Neural crest cell (in vitro differentiated cells): ENCODE measurements at regions not wholly inside any gene's neighbourhood (a gene's known extent, or its start where the extent isn't known, plus 50 kb on each side); places are given as distances from the start of the nearest gene placed in this dataset.

Experiments used
- DNase-seq: peaks from one replicate; pipeline ENCODE4 v3.0.0; 2021; ENCODE audit warnings: low read depth, mixed read lengths, low spot score
- H3K27ac Mint-ChIP-seq: one replicate; pipeline ENCODE4 v1.8.0; 2021; ENCODE audit warnings: mild to moderate bottlenecking, mixed read lengths; ENCODE audit not compliant: unreplicated experiment
- H3K27me3 Mint-ChIP-seq: 2 replicates; pipeline ENCODE4 v1.8.0; 2021; ENCODE audit warnings: low read depth, mild to moderate bottlenecking, mixed read lengths
- H3K36me3 Mint-ChIP-seq: 2 replicates; pipeline ENCODE4 v1.8.0; 2021; ENCODE audit warnings: low read depth, mild to moderate bottlenecking, mixed read lengths
- H3K4me1 Mint-ChIP-seq: 2 replicates; pipeline ENCODE4 v1.8.0; 2021; ENCODE audit warnings: mixed read lengths
- H3K4me3 Mint-ChIP-seq: one replicate; pipeline ENCODE4 v1.8.0; 2021; ENCODE audit warnings: mild to moderate bottlenecking, mixed read lengths
- H3K9me3 Mint-ChIP-seq: 2 replicates; pipeline ENCODE4 v1.8.0; 2021; ENCODE audit warnings: mixed read lengths
- TF ChIP-seq, protein P1 (sequence below): fragments of 200-600 bp; sonication (generic); conservative IDR thresholded peaks from 2 replicates; pipeline ENCODE4 v1.5.0; 2021; ENCODE audit warnings: antibody characterized with exemption, mild to moderate bottlenecking

DNA sequence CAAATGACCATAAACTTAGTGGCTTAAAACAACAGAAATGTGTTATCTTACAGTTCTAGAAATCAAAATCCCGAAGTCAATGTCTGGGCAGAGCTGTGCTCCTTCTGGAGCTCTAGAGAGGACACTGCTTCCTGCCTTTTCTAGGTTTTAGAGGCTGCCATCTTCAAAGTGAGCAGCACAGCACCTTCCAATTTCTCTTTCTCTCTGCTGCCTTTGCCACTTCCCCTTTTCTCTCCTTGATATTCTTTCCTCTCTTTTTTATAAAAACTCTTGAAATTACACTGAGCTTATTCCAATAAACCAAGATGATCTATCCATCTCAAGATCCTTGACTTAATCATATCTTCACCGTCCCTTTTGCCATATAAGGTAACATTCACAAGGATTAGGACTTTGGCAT, 616.9 kb downstream of the PLPP3 start:
- Mint-ChIP-seq H3K27ac (no peak overlapping the region), H3K4me1 (no peaks in the 10 kb centered on the region), H3K27me3 (no peaks in the 10 kb centered on the region)

GRCh38 chr1:55959136-55959548, 620.2 kb downstream of the PLPP3 start:
- no peak for DNase-seq
- TF ChIP-seq, protein P1, sequence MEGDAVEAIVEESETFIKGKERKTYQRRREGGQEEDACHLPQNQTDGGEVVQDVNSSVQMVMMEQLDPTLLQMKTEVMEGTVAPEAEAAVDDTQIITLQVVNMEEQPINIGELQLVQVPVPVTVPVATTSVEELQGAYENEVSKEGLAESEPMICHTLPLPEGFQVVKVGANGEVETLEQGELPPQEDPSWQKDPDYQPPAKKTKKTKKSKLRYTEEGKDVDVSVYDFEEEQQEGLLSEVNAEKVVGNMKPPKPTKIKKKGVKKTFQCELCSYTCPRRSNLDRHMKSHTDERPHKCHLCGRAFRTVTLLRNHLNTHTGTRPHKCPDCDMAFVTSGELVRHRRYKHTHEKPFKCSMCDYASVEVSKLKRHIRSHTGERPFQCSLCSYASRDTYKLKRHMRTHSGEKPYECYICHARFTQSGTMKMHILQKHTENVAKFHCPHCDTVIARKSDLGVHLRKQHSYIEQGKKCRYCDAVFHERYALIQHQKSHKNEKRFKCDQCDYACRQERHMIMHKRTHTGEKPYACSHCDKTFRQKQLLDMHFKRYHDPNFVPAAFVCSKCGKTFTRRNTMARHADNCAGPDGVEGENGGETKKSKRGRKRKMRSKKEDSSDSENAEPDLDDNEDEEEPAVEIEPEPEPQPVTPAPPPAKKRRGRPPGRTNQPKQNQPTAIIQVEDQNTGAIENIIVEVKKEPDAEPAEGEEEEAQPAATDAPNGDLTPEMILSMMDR, result no peak
- H3K9me3 Mint-ChIP-seq, result no peaks in the 10 kb centered on the region
- H3K27ac Mint-ChIP-seq, result no peak overlapping the region
- no peaks in the 10 kb centered on the region for H3K4me1 Mint-ChIP-seq
- H3K27me3 Mint-ChIP-seq, result no peaks in the 10 kb centered on the region
- no peaks in the 10 kb centered on the region for H3K36me3 Mint-ChIP-seq
- no peak overlapping the region for H3K4me3 Mint-ChIP-seq

More for the DNA sequence above, 616.9 kb downstream of the PLPP3 start:
- no peaks in the 10 kb centered on the region for H3K36me3 Mint-ChIP-seq
- TF ChIP-seq, protein P1, result no peak
- no peak overlapping the region for H3K4me3 Mint-ChIP-seq
- no peak for DNase-seq
- peaks cover 6% of the 10 kb centered on the region for H3K9me3 Mint-ChIP-seq

GRCh38 chr1:55958498-55958897, 620.9 kb downstream of the PLPP3 start:
- Mint-ChIP-seq H3K4me1 (no peaks in the 10 kb centered on the region), H3K27ac (no peak overlapping the region), H3K4me3 (no peak overlapping the region), H3K27me3 (no peaks in the 10 kb centered on the region), H3K36me3 (no peaks in the 10 kb centered on the region), H3K9me3 (no peaks in the 10 kb centered on the region)
- no peak for DNase-seq
- TF ChIP-seq, protein P1, result no peak

DNA sequence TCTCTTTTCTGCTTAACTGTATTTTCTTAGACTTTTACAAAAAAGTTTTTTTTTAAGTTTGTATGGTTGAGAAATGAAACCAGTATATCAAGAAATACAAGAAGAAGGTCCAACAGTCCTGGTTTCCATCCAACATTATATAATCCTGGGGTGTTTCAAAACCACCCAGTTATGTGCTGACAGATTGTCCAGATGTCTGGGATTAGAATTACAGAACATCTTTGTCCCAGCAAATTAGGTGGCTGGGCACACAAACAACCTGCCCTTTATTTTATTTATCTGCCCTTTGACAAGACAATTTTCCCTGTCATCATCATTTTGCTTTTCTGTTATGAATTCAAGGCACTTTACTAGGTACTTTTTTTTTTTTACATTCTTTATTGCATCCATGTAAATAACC, 622.1 kb downstream of the PLPP3 start:
- H3K27ac Mint-ChIP-seq, result no peak overlapping the region
- H3K9me3 Mint-ChIP-seq, result no peaks in the 10 kb centered on the region
- no peaks in the 10 kb centered on the region for H3K4me1 Mint-ChIP-seq
- no peak for DNase-seq
- H3K4me3 Mint-ChIP-seq, result no peak overlapping the region
- no peaks in the 10 kb centered on the region for H3K27me3 Mint-ChIP-seq
- H3K36me3 Mint-ChIP-seq, result no peaks in the 10 kb centered on the region
- TF ChIP-seq, protein P1, result no peak

DNA sequence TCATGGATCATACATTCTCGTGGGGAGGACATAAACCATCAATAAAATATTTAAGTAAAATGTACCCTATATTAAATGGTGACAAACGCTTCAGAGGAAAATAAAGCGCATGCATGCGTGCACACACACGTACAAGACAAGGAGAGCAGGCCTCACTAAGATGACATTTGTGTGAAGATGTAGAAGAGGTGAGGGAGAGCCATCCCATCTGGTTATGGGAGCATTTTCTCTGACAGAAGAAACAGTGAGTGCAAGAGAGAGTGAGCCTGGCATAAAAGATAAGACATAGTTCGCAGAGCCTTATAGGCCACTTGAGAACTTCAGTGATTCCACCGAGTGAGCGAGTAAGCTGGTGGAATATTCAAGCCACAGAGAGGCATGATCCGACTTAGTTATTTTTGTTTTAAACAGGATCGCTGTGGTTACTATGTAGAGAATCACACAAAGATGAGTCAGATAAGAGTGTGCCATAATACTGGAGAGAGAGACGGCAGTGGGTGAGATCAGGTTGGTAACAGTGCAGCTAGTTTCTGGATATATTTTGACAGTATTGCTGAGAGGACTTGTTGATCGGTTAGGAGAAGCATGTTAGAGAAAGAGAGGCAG, 624.2 kb downstream of the PLPP3 start:
- no peak overlapping the region for H3K27ac Mint-ChIP-seq

More for the DNA sequence above, 624.2 kb downstream of the PLPP3 start:
- H3K9me3 Mint-ChIP-seq, result no peaks in the 10 kb centered on the region
- TF ChIP-seq, protein P1, result no peak
- no peak overlapping the region for H3K4me3 Mint-ChIP-seq
- no peaks in the 10 kb centered on the region for H3K36me3 Mint-ChIP-seq
- H3K27me3 Mint-ChIP-seq, result no peaks in the 10 kb centered on the region
- DNase-seq, result no peak
- no peaks in the 10 kb centered on the region for H3K4me1 Mint-ChIP-seq
